ENCODE measurements at regions not wholly inside any gene's neighbourhood (a gene's known extent, or its start where the extent isn't known, plus 50 kb on each side); places are given as distances from the start of the nearest gene placed in this dataset.

DNA sequence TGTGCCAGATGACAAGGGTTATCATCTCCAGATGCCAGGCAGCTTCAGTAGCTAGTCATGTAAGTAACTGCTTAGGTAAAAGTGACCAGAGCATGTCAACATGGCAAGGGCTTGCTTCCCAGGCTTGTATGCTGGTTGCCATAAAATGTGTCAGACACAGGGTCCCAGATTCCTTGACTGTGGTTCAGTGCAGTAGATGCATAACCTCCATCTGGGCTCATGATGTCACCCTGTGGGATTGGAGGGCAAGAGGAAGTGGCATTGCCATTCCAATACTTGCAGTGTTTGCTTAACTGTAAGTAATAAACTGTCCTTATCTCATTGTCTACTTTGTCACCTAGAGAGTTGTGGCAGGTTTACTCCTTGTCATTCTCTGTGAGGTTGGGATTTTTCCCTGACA is 226.8 kb downstream of the PCDH17 start:
- Histone ChIP-seq H3K36me3 (replicated peaks in 1 of 2; ENCODE audit: insufficient read depth in 1 of 2, low read depth in 2 of 2) (no peaks in the 10 kb centered on the region), H3K27me3 (no peaks in the 10 kb centered on the region), H3K9me3 (no peaks in the 10 kb centered on the region), H3K4me3 (no peak overlapping the region), H3K27ac (no peak overlapping the region), H3K4me1 (no peaks in the 10 kb centered on the region)
- TF ChIP-seq, protein P1, sequence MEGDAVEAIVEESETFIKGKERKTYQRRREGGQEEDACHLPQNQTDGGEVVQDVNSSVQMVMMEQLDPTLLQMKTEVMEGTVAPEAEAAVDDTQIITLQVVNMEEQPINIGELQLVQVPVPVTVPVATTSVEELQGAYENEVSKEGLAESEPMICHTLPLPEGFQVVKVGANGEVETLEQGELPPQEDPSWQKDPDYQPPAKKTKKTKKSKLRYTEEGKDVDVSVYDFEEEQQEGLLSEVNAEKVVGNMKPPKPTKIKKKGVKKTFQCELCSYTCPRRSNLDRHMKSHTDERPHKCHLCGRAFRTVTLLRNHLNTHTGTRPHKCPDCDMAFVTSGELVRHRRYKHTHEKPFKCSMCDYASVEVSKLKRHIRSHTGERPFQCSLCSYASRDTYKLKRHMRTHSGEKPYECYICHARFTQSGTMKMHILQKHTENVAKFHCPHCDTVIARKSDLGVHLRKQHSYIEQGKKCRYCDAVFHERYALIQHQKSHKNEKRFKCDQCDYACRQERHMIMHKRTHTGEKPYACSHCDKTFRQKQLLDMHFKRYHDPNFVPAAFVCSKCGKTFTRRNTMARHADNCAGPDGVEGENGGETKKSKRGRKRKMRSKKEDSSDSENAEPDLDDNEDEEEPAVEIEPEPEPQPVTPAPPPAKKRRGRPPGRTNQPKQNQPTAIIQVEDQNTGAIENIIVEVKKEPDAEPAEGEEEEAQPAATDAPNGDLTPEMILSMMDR (IDR thresholded peaks at IDR 0.05) = no peak
- no peak for TF ChIP-seq POLR2A (IDR thresholded peaks at IDR 0.05)
- intact Hi-C loops (cut with DNase I) = no loop called here
- no peak for ATAC-seq
- DNase-seq = no peak

- H3K9me3 ChIP-seq = no peaks in the 10 kb centered on the region
- no peaks in the 10 kb centered on the region for H3K4me1 ChIP-seq
- DNase-seq (no peak), ATAC-seq (no peak)
- H3K36me3 ChIP-seq (replicated peaks in 1 of 2; ENCODE audit: insufficient read depth in 1 of 2, low read depth in 2 of 2) = no peaks in the 10 kb centered on the region
- intact Hi-C loops (cut with DNase I) = no loop called here
- H3K4me3 ChIP-seq = no peak overlapping the region
- H3K27ac ChIP-seq = no peak overlapping the region
- TF ChIP-seq, protein P1 (IDR thresholded peaks at IDR 0.05) = no peak
- TF ChIP-seq POLR2A (IDR thresholded peaks at IDR 0.05) = no peak
- no peaks in the 10 kb centered on the region for H3K27me3 ChIP-seq
- WGBS, 2 donors = 58 to 63% methylated on average over 1 of the region's 1 CpG
Measured at GRCh38 chr13:57862879-57863278, 231.3 kb downstream of the PCDH17 start.

GRCh38 chr13:57865600-57866294 is 234.2 kb downstream of the PCDH17 start:
- DNase-seq = no peak
- no peaks in the 10 kb centered on the region for H3K4me1 ChIP-seq
- no peak for TF ChIP-seq POLR2A (IDR thresholded peaks at IDR 0.05)
- TF ChIP-seq, protein P1 (IDR thresholded peaks at IDR 0.05) = no peak
- H3K27ac ChIP-seq = no peak overlapping the region
- no peak overlapping the region for H3K4me3 ChIP-seq
- 36 to 46% methylated on average over 4 of the region's 4 CpGs for WGBS, 2 donors
- intact Hi-C loops (cut with DNase I) = no loop called here
- H3K27me3 ChIP-seq = no peaks in the 10 kb centered on the region
- H3K9me3 ChIP-seq = no peaks in the 10 kb centered on the region
- peak; percentile 55 for ATAC-seq
- H3K36me3 ChIP-seq (replicated peaks in 1 of 2; ENCODE audit: insufficient read depth in 1 of 2, low read depth in 2 of 2) = no peaks in the 10 kb centered on the region

DNA sequence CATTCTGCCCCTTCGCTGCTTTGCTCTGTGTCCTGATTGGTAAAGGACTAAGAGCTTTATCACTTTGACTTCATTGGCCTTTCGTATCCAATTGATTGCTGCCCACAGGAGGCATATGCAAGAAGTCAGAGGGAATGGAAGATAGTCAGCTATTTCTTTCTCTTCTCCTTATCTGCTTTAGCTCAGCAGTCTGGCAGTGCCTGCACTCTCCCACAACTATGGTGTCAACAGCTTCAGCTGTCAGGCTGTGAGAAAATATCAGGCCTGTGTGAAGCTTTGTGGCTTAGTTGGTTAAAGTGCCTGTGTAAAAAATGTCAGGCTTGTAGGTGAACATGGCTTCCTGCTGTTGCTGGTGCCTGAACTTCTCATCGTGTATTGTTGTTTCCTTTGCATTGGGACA is 243.0 kb downstream of the PCDH17 start:
- ATAC-seq = no peak
- no peak for TF ChIP-seq POLR2A (IDR thresholded peaks at IDR 0.05)
- TF ChIP-seq, protein P1 (IDR thresholded peaks at IDR 0.05) = no peak
- DNase-seq = no peak
- Histone ChIP-seq H3K4me1 (no peaks in the 10 kb centered on the region), H3K27me3 (no peaks in the 10 kb centered on the region), H3K27ac (no peak overlapping the region), H3K9me3 (no peaks in the 10 kb centered on the region), H3K4me3 (no peak overlapping the region), H3K36me3 (replicated peaks in 1 of 2; ENCODE audit: insufficient read depth in 1 of 2, low read depth in 2 of 2) (no peaks in the 10 kb centered on the region)
- 50 to 75% methylated on average over 3 of the region's 3 CpGs for WGBS, 2 donors
- intact Hi-C loops (cut with DNase I) = no loop called here

- DNase-seq = no peak
- Histone ChIP-seq H3K27ac (no peak overlapping the region), H3K4me1 (no peaks in the 10 kb centered on the region), H3K36me3 (replicated peaks in 1 of 2; ENCODE audit: insufficient read depth in 1 of 2, low read depth in 2 of 2) (no peaks in the 10 kb centered on the region), H3K27me3 (no peaks in the 10 kb centered on the region), H3K4me3 (no peak overlapping the region), H3K9me3 (no peaks in the 10 kb centered on the region)
- no peak for TF ChIP-seq POLR2A (IDR thresholded peaks at IDR 0.05)
- WGBS, 2 donors = 63 to 79% methylated on average over 2 of the region's 2 CpGs
- ATAC-seq = no peak
- intact Hi-C loops (cut with DNase I) = no loop called here
Measured at GRCh38 chr13:57877601-57878000, 246.1 kb downstream of the PCDH17 start.
